ENCODE measurements at regions not wholly inside any gene's neighbourhood (a gene's known extent, or its start where the extent isn't known, plus 50 kb on each side); places are given as distances from the start of the nearest gene placed in this dataset.

GRCh38 chr2:128637481-128638155 lies 318.9 kb upstream of the HS6ST1 start:
- Histone ChIP-seq H3K9ac (ENCODE audit: low read length) (no peak overlapping the region), H3K4me3 (ENCODE audit: low read length) (no peak overlapping the region), H3K79me2 (ENCODE audit: low read length) (no peaks in the 10 kb centered on the region), H3K4me2 (ENCODE audit: low read depth, low read length, poor library complexity, severe bottlenecking) (no peak overlapping the region), H3K9me3 (ENCODE audit: low read length) (no peaks in the 10 kb centered on the region), H3K9me2 (replicated peaks; ENCODE audit: insufficient read depth, low read length) (no peaks in the 10 kb centered on the region), H4K20me1 (ENCODE audit: insufficient read depth, low read depth, low read length) (no peaks in the 10 kb centered on the region), H3K27me3 (ENCODE audit: low read length) (no peaks in the 10 kb centered on the region), H3K36me3 (ENCODE audit: insufficient read depth, low read length) (no peaks in the 10 kb centered on the region), H3K27ac (ENCODE audit: low read length) (no peak overlapping the region), H2AFZ (ENCODE audit: low read length) (no peak overlapping the region), H3K4me1 (ENCODE audit: low read length) (no peaks in the 10 kb centered on the region)
- DNase-seq, result no peak

DNA sequence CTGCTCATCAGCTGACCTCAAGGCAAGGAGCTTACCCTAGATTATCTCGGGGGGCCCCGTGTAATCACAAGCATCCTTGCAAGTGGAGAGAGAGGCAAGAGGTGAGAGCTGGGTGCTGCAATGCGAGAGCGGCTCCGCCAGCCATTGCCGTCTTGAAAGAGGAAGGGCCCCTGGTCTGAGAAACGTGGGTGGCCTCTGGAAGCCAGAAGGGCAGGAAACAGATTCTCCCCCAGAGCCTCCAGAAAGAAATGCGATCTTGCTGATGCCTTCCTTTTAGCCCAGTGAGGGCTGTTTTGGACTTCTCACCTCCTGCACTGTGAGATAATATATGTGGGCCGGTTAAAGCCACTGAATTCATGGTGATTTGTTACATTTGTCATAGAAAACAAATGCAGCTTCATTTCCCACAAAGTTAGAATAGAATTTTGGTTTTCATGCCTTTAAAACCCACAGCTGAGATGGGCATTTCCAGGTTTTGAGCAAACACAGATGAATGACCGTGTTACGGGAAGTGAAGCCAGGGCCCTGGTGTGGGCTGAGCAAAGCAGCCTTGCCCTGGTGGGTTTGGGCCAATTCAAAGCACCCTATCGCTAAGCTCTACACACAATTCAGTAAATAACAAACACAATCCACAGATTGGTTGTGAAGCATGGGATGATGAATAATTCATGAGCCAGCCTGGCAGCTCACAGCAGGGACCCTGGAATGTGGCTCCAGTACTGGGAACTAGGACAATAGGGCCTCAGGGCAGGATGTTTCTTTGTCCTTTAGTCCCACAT lies 319.9 kb upstream of the HS6ST1 start:
- Histone ChIP-seq H3K9ac (ENCODE audit: low read length) (no peak overlapping the region), H3K4me2 (ENCODE audit: low read depth, low read length, poor library complexity, severe bottlenecking) (no peak overlapping the region)

DNA sequence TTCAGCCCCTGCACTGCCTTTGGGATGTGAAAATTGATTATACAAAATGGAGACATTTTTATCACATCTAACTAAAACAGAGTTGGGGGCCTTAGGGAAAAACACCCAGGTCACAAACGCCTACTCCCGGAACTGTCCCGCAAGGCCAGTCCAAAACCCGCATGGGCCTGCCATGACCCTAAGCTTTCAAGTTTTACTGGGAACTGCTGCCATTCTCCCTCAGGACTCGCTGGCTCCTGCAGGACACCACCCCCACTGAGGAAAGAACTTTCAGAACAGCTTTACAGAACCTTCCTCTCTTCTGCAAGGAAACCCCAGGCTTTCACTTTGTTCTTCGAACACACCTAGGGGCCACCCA lies 320.4 kb upstream of the HS6ST1 start:
- H3K4me2 ChIP-seq (ENCODE audit: low read depth, low read length, poor library complexity, severe bottlenecking), result no peak overlapping the region
- no peaks in the 10 kb centered on the region for H3K9me2 ChIP-seq (replicated peaks; ENCODE audit: insufficient read depth, low read length)
- no peaks in the 10 kb centered on the region for H3K79me2 ChIP-seq (ENCODE audit: low read length)
- no peak overlapping the region for H3K9ac ChIP-seq (ENCODE audit: low read length)
- H3K4me1 ChIP-seq (ENCODE audit: low read length), result no peaks in the 10 kb centered on the region
- no peaks in the 10 kb centered on the region for H3K36me3 ChIP-seq (ENCODE audit: insufficient read depth, low read length)
- no peaks in the 10 kb centered on the region for H3K9me3 ChIP-seq (ENCODE audit: low read length)
- no peak for DNase-seq
- no peak overlapping the region for H3K27ac ChIP-seq (ENCODE audit: low read length)
- no peak overlapping the region for H2AFZ ChIP-seq (ENCODE audit: low read length)
- H3K4me3 ChIP-seq (ENCODE audit: low read length), result no peak overlapping the region
- no peaks in the 10 kb centered on the region for H3K27me3 ChIP-seq (ENCODE audit: low read length)
- no peaks in the 10 kb centered on the region for H4K20me1 ChIP-seq (ENCODE audit: insufficient read depth, low read depth, low read length)

More for the DNA sequence above, 319.9 kb upstream of the HS6ST1 start:
- Histone ChIP-seq H3K27ac (ENCODE audit: low read length) (no peak overlapping the region), H3K9me3 (ENCODE audit: low read length) (no peaks in the 10 kb centered on the region), H3K79me2 (ENCODE audit: low read length) (no peaks in the 10 kb centered on the region), H3K27me3 (ENCODE audit: low read length) (no peaks in the 10 kb centered on the region), H2AFZ (ENCODE audit: low read length) (no peak overlapping the region), H4K20me1 (ENCODE audit: insufficient read depth, low read depth, low read length) (no peaks in the 10 kb centered on the region), H3K9me2 (replicated peaks; ENCODE audit: insufficient read depth, low read length) (no peaks in the 10 kb centered on the region), H3K4me3 (ENCODE audit: low read length) (no peak overlapping the region), H3K4me1 (ENCODE audit: low read length) (no peaks in the 10 kb centered on the region), H3K36me3 (ENCODE audit: insufficient read depth, low read length) (no peaks in the 10 kb centered on the region)
- no peak for DNase-seq

- Histone ChIP-seq H3K9me2 (replicated peaks; ENCODE audit: insufficient read depth, low read length) (no peaks in the 10 kb centered on the region), H3K27ac (ENCODE audit: low read length) (no peak overlapping the region), H3K4me1 (ENCODE audit: low read length) (no peaks in the 10 kb centered on the region), H3K9ac (ENCODE audit: low read length) (no peak overlapping the region), H3K9me3 (ENCODE audit: low read length) (no peaks in the 10 kb centered on the region), H3K4me3 (ENCODE audit: low read length) (no peak overlapping the region), H2AFZ (ENCODE audit: low read length) (no peak overlapping the region), H3K79me2 (ENCODE audit: low read length) (no peaks in the 10 kb centered on the region), H3K36me3 (ENCODE audit: insufficient read depth, low read length) (no peaks in the 10 kb centered on the region), H3K27me3 (ENCODE audit: low read length) (no peaks in the 10 kb centered on the region), H3K4me2 (ENCODE audit: low read depth, low read length, poor library complexity, severe bottlenecking) (no peak overlapping the region), H4K20me1 (ENCODE audit: insufficient read depth, low read depth, low read length) (no peaks in the 10 kb centered on the region)
- DNase-seq, result peak; percentile 50
Measured at GRCh38 chr2:128639693-128640092, 321.0 kb upstream of the HS6ST1 start.

- H2AFZ ChIP-seq (ENCODE audit: low read length), result no peak overlapping the region
- no peaks in the 10 kb centered on the region for H3K79me2 ChIP-seq (ENCODE audit: low read length)
- H3K4me3 ChIP-seq (ENCODE audit: low read length), result no peak overlapping the region
- H4K20me1 ChIP-seq (ENCODE audit: insufficient read depth, low read depth, low read length), result no peaks in the 10 kb centered on the region
- no peak overlapping the region for H3K4me2 ChIP-seq (ENCODE audit: low read depth, low read length, poor library complexity, severe bottlenecking)
- H3K9ac ChIP-seq (ENCODE audit: low read length), result no peak overlapping the region
- no peaks in the 10 kb centered on the region for H3K9me3 ChIP-seq (ENCODE audit: low read length)
- no peaks in the 10 kb centered on the region for H3K36me3 ChIP-seq (ENCODE audit: insufficient read depth, low read length)
- no peak overlapping the region for H3K27ac ChIP-seq (ENCODE audit: low read length)
- no peaks in the 10 kb centered on the region for H3K27me3 ChIP-seq (ENCODE audit: low read length)
- DNase-seq, result no peak
- H3K9me2 ChIP-seq (replicated peaks; ENCODE audit: insufficient read depth, low read length), result no peaks in the 10 kb centered on the region
- H3K4me1 ChIP-seq (ENCODE audit: low read length), result no peaks in the 10 kb centered on the region
Measured at GRCh38 chr2:128640166-128640844, 321.6 kb upstream of the HS6ST1 start.

DNA sequence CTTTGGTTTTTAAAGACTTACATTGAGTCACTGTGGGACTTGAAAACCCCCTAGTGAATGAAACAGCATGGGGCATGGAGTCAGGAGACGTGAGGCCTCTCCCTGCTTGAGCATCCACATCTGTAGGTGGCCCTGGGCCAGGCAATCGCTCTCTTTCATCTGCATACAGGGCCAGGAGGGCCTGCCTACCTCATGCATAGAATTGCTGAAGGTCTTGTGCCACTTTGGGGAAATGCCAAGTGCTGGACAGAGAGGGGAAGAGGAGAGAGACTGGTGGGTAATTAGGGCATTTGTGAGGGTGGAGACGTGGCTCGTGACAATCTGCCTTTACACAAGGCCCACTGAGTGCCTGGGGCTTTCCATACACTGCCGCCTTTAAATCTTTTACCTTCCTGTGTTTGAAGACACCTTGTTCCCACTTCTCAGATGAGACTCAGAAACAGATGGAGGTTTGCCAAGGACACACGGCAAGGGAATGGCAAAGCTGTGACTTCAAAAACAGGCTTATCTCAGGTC lies 322.2 kb upstream of the HS6ST1 start:
- H4K20me1 ChIP-seq (ENCODE audit: insufficient read depth, low read depth, low read length), result no peaks in the 10 kb centered on the region
- no peaks in the 10 kb centered on the region for H3K4me1 ChIP-seq (ENCODE audit: low read length)
- no peak overlapping the region for H3K27ac ChIP-seq (ENCODE audit: low read length)
- no peaks in the 10 kb centered on the region for H3K9me2 ChIP-seq (replicated peaks; ENCODE audit: insufficient read depth, low read length)
- H3K79me2 ChIP-seq (ENCODE audit: low read length), result no peaks in the 10 kb centered on the region
- no peaks in the 10 kb centered on the region for H3K9me3 ChIP-seq (ENCODE audit: low read length)
- no peak for DNase-seq
- H3K4me3 ChIP-seq (ENCODE audit: low read length), result no peak overlapping the region
- H3K36me3 ChIP-seq (ENCODE audit: insufficient read depth, low read length), result no peaks in the 10 kb centered on the region
- H2AFZ ChIP-seq (ENCODE audit: low read length), result no peak overlapping the region
- H3K9ac ChIP-seq (ENCODE audit: low read length), result no peak overlapping the region
- no peak overlapping the region for H3K4me2 ChIP-seq (ENCODE audit: low read depth, low read length, poor library complexity, severe bottlenecking)
- H3K27me3 ChIP-seq (ENCODE audit: low read length), result no peaks in the 10 kb centered on the region

DNA sequence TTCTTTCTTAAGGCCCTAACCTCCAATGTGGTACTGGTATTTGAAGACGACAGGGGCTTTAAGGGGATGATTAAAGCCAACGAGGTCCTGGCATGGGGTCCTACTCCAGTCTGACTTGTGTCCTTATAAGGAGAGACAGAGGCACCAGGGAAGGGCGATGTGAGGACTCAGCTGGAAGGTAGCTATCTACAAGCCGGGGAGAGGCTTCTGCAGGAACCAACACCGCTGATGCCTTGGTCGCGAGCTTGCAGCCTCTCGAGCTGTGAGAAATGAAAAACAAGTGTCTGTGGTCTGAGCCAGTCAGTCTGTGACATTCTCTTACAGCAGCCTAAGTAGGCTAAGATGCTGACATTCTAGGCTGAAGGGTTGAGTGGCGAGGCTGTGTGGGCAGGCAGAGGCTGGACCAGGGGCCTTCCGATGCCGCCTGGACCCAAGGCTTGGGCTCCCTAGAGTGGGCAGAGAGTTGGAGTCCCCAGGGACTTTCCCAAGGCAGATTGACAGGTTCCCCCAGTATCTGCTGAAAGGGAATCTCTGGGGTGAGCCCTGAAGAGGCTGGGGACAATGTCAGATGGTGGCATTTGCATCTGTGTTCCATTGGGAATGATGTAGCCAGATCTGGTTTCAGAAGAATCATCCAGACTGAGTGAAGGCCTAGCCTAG lies 322.9 kb upstream of the HS6ST1 start:
- Histone ChIP-seq H4K20me1 (ENCODE audit: insufficient read depth, low read depth, low read length) (no peaks in the 10 kb centered on the region), H3K9me3 (ENCODE audit: low read length) (no peaks in the 10 kb centered on the region), H3K4me2 (ENCODE audit: low read depth, low read length, poor library complexity, severe bottlenecking) (no peak overlapping the region), H3K27me3 (ENCODE audit: low read length) (no peaks in the 10 kb centered on the region), H3K9ac (ENCODE audit: low read length) (no peak overlapping the region), H3K36me3 (ENCODE audit: insufficient read depth, low read length) (no peaks in the 10 kb centered on the region), H2AFZ (ENCODE audit: low read length) (no peak overlapping the region), H3K79me2 (ENCODE audit: low read length) (no peaks in the 10 kb centered on the region), H3K9me2 (replicated peaks; ENCODE audit: insufficient read depth, low read length) (no peaks in the 10 kb centered on the region), H3K27ac (ENCODE audit: low read length) (no peak overlapping the region), H3K4me3 (ENCODE audit: low read length) (no peak overlapping the region), H3K4me1 (ENCODE audit: low read length) (no peaks in the 10 kb centered on the region)
- DNase-seq, result no peak

GRCh38 chr2:128642316-128642715 lies 323.6 kb upstream of the HS6ST1 start:
- DNase-seq, result no peak
- Histone ChIP-seq H3K4me2 (ENCODE audit: low read depth, low read length, poor library complexity, severe bottlenecking) (no peak overlapping the region), H3K9me3 (ENCODE audit: low read length) (no peaks in the 10 kb centered on the region), H4K20me1 (ENCODE audit: insufficient read depth, low read depth, low read length) (no peaks in the 10 kb centered on the region), H3K4me3 (ENCODE audit: low read length) (no peak overlapping the region), H3K27ac (ENCODE audit: low read length) (no peak overlapping the region), H3K36me3 (ENCODE audit: insufficient read depth, low read length) (no peaks in the 10 kb centered on the region), H3K9ac (ENCODE audit: low read length) (no peak overlapping the region), H2AFZ (ENCODE audit: low read length) (no peak overlapping the region), H3K79me2 (ENCODE audit: low read length) (no peaks in the 10 kb centered on the region), H3K27me3 (ENCODE audit: low read length) (no peaks in the 10 kb centered on the region), H3K9me2 (replicated peaks; ENCODE audit: insufficient read depth, low read length) (no peaks in the 10 kb centered on the region), H3K4me1 (ENCODE audit: low read length) (no peaks in the 10 kb centered on the region)
